RWPE2 (cell line): ENCODE measurements at regions not wholly inside any gene's neighbourhood (a gene's known extent, or its start where the extent isn't known, plus 50 kb on each side); places are given as distances from the start of the nearest gene placed in this dataset.

Source experiments
- ATAC-seq: fragments of 200-7000 bp; cut with Tn5 transposase; 3 replicates; pipeline ENCODE4 v1.9.1; 2021; ENCODE audit warnings: low read depth
- DNase-seq: peaks from one replicate; pipeline ENCODE4 v3.0.0-alpha.2; 2020; ENCODE audit warnings: low spot score
- H3K27ac ChIP-seq: fragments of 450-650 bp; 2 replicates; pipeline ENCODE4 v1.5.1; 2017; ENCODE audit warnings: mild to moderate bottlenecking; ENCODE audit not compliant: poor library complexity, severe bottlenecking
- H3K27me3 ChIP-seq: fragments of 250-450 bp; sonication (Bioruptor Pico); 2 replicates; pipeline ENCODE4 v1.5.1; 2021; ENCODE audit warnings: mild to moderate bottlenecking, moderate library complexity; ENCODE audit not compliant: insufficient read depth, poor library complexity, severe bottlenecking
- H3K36me3 ChIP-seq: fragments of 250-450 bp; sonication (Bioruptor Pico); 2 replicates; pipeline ENCODE4 v1.5.1; 2020; ENCODE audit warnings: low read depth, mild to moderate bottlenecking, moderate library complexity
- H3K4me1 ChIP-seq: fragments of 250-450 bp; sonication (Bioruptor Pico); 2 replicates; pipeline ENCODE4 v1.5.1; 2021; ENCODE audit warnings: mild to moderate bottlenecking, moderate library complexity; ENCODE audit not compliant: insufficient read depth, poor library complexity, severe bottlenecking
- H3K4me3 ChIP-seq: fragments of 250-450 bp; sonication (Bioruptor Pico); 2 replicates; pipeline ENCODE4 v1.5.1; 2021; ENCODE audit warnings: mild to moderate bottlenecking, moderate library complexity; ENCODE audit not compliant: severe bottlenecking
- H3K9me3 ChIP-seq: fragments of 250-450 bp; sonication (Bioruptor Pico); 2 replicates; pipeline ENCODE4 v1.5.1; 2021; ENCODE audit warnings: mild to moderate bottlenecking, moderate library complexity; ENCODE audit not compliant: severe bottlenecking
- CTCF ChIP-seq: fragments of 450-650 bp; IDR thresholded peaks from one replicate; pipeline ENCODE4 v1.5.1; 2017; ENCODE audit warnings: mild to moderate bottlenecking, moderate library complexity; ENCODE audit not compliant: poor library complexity, severe bottlenecking

- Histone ChIP-seq H3K27ac (no peak overlapping the region), H3K4me1 (peaks cover 5% of the 10 kb centered on the region), H3K4me3 (no peak overlapping the region), H3K36me3 (no peaks in the 10 kb centered on the region), H3K27me3 (peaks cover 3% of the 10 kb centered on the region), H3K9me3 (no peaks in the 10 kb centered on the region)
- DNase-seq (no peak), ATAC-seq (no peak)
- TF ChIP-seq CTCF = no peak
These were observed 139.8 kb upstream of the MTNR1B start for GRCh38 chr11:92829671-92830070.

- H3K4me1 ChIP-seq = peaks cover 5% of the 10 kb centered on the region
- H3K27ac ChIP-seq = no peak overlapping the region
- H3K4me3 ChIP-seq = no peak overlapping the region
- ATAC-seq (no peak), DNase-seq (no peak)
- H3K27me3 ChIP-seq = no peaks in the 10 kb centered on the region
- no peaks in the 10 kb centered on the region for H3K9me3 ChIP-seq
- no peaks in the 10 kb centered on the region for H3K36me3 ChIP-seq
- TF ChIP-seq CTCF = no peak
These were observed 138.9 kb upstream of the MTNR1B start for GRCh38 chr11:92830377-92831155.

GRCh38 chr11:92834296-92835020 lies 135.0 kb upstream of the MTNR1B start:
- DNase-seq (no peak), ATAC-seq (peak; percentile 59)

GRCh38 chr11:92837595-92837994 lies 131.9 kb upstream of the MTNR1B start:
- no peaks in the 10 kb centered on the region for H3K4me1 ChIP-seq
- H3K4me3 ChIP-seq = no peak overlapping the region
- H3K27ac ChIP-seq = no peak overlapping the region
- H3K9me3 ChIP-seq = no peaks in the 10 kb centered on the region
- H3K36me3 ChIP-seq = no peaks in the 10 kb centered on the region
- no peak for TF ChIP-seq CTCF
- H3K27me3 ChIP-seq = no peaks in the 10 kb centered on the region
- ATAC-seq (peak; percentile 48; the same call in 2 of the 3 replicates), DNase-seq (no peak)

More at GRCh38 chr11:92834296-92835020, 135.0 kb upstream of the MTNR1B start:
- no peak for TF ChIP-seq CTCF
- H3K9me3 ChIP-seq = no peaks in the 10 kb centered on the region
- H3K4me3 ChIP-seq = no peak overlapping the region
- no peaks in the 10 kb centered on the region for H3K36me3 ChIP-seq
- no peak overlapping the region for H3K27ac ChIP-seq
- no peaks in the 10 kb centered on the region for H3K4me1 ChIP-seq
- H3K27me3 ChIP-seq = no peaks in the 10 kb centered on the region
